ENCODE measurements at regions not wholly inside any gene's neighbourhood (a gene's known extent, or its start where the extent isn't known, plus 50 kb on each side); places are given as distances from the start of the nearest gene placed in this dataset.
"Not testable (repeated sequence)": the region's sequence is repeated elsewhere in the genome, so short reads cannot be mapped to it uniquely, and the experiment has no call there.

DNA sequence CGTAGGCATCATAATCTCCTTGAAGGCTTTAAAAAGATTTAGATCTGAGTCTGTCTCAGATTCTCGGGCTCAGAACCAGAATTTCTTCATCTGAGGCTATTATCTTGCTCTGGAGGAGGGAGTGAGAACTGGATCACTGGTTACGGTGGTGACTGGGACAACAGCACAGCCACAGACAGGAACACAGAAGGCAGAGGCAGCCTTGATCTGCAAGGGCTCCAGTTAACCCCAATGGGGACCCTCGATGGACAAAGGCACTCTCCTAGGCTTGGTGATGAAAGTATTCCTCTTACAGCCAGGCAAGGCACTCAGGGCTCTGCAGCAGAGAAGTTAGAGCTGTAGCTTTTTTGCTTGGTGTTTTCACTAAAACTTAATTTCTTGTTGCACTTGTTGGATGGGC is 74.2 kb downstream of the OR11H1 start:
- TF ChIP-seq, protein P1, sequence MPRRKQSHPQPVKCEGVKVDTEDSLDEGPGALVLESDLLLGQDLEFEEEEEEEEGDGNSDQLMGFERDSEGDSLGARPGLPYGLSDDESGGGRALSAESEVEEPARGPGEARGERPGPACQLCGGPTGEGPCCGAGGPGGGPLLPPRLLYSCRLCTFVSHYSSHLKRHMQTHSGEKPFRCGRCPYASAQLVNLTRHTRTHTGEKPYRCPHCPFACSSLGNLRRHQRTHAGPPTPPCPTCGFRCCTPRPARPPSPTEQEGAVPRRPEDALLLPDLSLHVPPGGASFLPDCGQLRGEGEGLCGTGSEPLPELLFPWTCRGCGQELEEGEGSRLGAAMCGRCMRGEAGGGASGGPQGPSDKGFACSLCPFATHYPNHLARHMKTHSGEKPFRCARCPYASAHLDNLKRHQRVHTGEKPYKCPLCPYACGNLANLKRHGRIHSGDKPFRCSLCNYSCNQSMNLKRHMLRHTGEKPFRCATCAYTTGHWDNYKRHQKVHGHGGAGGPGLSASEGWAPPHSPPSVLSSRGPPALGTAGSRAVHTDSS (CRISPR knock-in tag; conservative IDR thresholded peaks at IDR 0.05): not testable (repeated sequence)
- not testable (repeated sequence) for TF ChIP-seq SIN3A (IDR thresholded peaks at IDR 0.05; ENCODE audit: borderline replicate concordance, low read depth, low read length); CBX1 (IDR thresholded peaks at IDR 0.05; ENCODE audit: low read depth)
